ENCODE measurements at regions not wholly inside any gene's neighbourhood (a gene's known extent, or its start where the extent isn't known, plus 50 kb on each side); places are given as distances from the start of the nearest gene placed in this dataset.

GRCh38 chr19:32220951-32221350, 124.5 kb upstream of the ZNF507 start:
- no peak for TF ChIP-seq CTCF (IDR thresholded peaks at IDR 0.05)
- TF ChIP-seq ZFX (IDR thresholded peaks at IDR 0.05; ENCODE audit: borderline replicate concordance) = no peak
